Activated CD8-positive, alpha-beta memory T cell treated with anti-CD3 and anti-CD28 coated beads, Interleukin-2, amount 50 U/mL, for 24 hours (primary cell): ENCODE measurements at regions not wholly inside any gene's neighbourhood (a gene's known extent, or its start where the extent isn't known, plus 50 kb on each side); places are given as distances from the start of the nearest gene placed in this dataset.

ENCODE experiments used
- DNase-seq: peaks from one replicate; pipeline ENCODE4 v3.0.0-alpha.2; 2020; ENCODE audit errors: extremely low read depth

DNA sequence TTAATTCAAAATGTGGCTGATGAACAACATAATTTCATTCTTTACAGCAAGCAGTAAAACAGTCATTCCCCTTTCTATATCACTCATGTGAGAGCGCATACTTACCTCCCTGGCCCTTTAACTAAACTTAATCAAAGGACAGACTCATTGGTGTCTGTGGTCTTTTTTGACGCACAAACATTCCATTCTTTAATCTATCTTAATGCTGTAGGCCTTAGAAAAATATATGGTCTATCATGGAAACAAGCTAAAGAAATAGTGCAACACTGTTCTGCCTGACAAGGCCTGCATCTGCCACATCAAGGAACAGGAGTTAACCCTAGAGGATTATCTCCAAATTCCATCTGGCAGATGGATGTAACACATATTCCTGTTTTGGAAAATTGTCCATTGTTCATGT lies 878.1 kb downstream of the NLGN4Y start:
- DNase-seq = no peak

DNA sequence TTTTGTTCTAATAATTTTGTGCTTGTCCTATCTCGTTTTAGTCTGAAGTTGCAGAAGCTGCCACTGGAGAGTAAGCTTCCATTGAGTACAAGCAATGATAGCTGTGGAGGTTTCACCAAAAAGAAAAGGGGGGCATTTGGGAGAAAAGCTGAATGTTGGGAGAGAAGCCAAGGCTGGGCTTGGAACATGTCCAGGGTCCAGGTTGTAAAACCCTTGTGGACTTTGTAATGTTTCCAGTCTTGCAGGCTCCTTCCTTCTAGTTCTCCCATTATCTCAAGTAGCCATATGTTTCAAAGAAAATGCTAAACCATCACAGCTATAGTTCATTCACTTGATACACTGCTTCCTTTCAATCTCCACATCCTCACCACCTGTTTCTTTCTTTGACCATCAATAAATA lies 880.2 kb downstream of the NLGN4Y start:
- no peak for DNase-seq

DNA sequence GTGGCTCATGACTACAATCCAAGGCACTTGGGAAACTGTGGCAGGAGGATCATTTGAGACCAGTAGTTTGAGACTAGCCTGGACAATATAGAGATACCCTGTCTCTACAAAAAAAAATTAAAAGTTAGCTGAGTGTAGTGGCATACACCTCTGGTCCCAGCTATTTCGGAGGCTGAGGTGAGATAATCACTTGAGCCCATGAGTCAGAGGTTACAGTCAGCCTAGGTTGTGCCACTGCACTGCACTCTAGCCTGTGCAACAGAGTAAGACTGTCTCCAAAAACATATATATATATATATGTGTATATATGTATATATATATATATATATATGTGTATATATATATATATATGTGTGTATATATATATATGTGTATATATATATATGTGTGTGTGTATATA lies 890.8 kb downstream of the NLGN4Y start:
- DNase-seq = no peak

DNA sequence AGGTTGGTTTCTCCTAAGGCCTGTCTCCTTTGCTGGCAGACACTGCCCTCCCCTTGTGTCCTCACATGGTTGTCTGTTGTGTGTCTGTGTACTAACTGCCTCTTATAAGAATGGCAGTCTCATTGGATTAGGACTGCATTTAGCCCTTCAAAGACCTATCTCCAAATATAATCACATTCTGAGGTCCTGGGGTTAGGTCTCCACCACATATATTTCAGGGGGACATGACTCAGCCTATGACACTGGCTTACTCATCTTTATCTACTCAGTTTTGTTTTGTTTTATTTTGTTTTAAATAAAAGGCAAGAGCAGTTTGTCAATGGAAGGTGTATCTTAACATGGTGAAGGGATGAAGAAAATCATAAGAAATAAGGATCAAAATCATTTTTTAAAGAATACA lies 894.3 kb downstream of the NLGN4Y start:
- DNase-seq = no peak

DNA sequence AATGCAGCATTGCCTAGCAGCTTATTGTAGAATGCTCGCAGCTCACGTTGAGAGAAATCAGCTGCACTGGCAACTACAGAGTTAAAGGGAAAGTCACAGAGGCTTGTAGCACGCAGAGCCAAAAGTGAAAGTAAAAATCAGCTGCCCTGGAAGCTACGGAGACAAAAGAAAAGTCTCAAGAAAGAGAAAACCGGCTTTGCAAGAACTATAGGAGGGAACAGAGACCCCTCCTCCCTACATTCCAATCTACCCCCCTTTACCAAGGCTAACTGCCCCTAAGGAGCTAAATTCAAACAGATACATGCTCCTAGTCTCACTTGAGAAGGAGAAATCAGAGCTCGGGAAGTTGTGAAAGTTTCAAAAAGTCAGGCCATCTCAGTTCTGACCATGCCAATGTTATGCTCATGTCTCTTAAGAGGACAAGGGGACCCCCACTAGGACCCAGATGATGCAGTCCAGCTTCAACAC lies 900.4 kb downstream of the NLGN4Y start:
- no peak for DNase-seq

DNA sequence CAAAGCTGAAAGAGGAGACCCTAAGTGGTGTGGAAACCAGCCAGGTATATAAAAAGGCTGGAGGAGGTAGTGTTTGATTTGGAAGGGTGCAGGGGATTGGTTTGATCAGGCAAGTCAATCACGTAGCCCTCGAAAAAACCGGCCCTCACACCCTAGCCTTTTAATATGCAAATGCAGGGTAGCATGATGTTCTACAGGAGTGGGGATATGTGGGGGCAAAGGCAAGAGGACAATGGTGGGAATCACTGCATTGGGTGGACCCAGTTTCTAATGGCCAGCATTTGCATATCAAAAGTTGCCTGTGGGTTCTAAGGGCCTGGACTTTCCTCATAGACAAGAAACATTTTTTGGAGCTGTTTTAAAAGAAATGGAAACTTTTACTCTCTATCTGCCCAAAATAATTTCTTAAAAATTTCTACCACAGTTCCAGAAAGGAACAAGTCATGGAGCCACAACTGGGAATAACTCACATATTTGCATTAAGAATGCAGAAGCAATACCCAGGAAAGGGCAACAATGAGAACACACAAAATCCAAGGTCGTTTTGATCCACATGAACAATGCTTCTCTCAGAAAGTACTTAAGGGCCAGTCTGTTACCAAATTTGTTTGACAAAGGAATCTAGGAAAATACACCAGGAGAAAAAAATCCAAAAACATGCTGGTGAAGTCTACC lies 915.8 kb downstream of the NLGN4Y start:
- DNase-seq = no peak

DNA sequence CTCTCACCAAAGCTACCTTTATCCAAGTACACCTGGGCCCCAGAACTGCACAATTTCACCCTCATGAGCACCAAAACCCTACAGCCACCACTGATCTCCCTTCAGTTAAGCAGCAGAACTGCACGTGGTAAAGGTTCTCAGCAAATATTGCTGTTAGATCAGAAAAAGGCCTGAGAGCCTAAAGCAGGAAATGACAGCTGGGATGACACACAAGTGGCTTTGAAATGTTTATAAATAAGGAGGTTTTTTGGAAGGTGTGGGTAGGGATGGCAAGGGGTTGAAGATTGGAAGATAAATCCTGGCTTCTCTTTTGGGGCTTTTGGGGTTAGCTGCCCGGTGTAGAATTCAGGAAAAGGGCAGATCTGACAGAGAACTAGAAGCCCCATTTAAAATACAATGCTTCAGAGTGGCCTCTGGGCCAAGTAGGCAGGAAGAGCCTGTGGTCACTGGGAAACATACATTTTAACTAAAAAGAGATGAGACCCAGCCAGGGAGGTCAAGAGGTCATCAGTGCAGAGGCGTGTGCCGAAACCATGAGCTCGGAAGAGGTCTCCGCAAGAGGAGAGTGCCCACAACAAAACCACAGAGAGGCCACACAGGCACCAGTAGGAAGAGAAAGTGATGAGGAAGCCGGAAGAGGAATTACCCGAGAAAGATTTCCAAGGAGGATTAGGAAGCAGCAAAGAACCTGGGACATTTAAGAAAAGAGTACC lies 916.5 kb downstream of the NLGN4Y start:
- no peak for DNase-seq

DNA sequence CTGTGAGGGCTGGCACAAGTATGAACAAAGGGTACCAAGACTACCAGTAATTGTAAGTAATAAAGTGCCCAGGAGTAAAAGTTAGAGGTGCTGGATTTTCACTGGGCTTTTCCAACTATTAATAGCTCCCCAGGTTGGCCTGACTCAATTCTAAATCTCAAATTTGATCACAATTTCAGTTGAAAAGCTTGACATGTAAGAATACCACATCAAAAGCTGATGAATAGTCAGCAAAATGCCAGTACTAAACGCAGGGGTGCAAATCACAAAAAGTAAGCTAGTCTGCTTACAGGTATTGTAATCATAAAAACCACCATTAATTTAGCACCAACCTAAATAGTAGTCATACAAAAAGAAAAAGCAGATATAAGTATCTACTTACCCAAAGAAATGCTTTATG lies 917.5 kb downstream of the NLGN4Y start:
- no peak for DNase-seq

DNA sequence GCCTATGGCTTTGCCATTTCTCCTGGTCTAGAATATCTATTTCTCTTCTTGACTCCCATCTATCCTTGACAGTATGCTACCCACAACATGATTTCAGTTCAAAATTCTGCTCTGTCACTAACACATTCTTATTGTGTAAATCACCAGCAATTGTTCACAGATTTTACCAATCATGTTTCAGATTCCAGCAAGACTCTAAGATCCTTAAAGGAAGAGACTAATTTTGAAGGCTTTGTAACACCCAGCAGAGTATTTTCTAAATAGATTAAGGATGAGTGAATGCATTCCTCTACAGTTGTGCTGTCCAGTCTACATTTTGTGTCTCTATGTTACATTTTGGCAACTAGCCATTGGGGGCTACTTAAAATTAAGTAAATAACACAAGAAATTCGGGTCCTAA lies 921.5 kb downstream of the NLGN4Y start:
- DNase-seq = no peak

DNA sequence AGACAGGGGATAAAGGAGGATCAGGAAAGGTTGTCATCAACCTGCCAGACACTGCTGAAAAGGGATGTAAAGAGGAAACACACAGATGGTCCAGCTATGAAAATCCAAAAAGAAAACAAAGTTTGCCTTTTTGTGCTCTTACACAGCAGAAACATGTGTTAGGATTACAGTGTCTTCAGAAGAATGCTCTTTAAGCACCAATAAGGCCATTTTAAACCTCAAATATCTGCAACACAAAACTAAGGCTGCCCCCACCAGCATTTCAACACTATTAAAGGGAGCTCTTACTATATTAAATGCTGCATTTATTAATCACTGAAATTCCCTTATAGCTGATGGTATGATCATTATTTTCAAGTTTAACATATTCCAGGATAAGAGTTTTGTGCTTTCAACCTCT lies 922.5 kb downstream of the NLGN4Y start:
- no peak for DNase-seq

DNA sequence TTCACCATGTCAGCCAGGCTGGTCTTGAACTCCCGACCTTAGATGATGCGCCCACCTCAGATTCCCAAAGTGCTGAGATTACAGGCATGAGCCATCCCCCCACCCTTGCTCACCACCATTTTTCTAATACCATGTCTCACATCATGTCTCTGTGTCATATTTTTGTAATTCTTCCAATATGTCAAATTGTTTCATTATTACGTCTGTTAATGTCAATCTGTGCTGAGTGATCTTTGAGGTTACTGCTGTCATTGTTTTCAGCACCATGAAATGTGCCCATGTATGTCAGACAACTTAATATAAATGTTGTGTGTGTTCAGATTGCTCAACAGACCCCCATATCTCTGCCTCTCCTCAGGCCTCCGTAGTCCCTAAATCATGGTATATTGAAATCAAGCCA lies 923.6 kb downstream of the NLGN4Y start:
- no peak for DNase-seq

DNA sequence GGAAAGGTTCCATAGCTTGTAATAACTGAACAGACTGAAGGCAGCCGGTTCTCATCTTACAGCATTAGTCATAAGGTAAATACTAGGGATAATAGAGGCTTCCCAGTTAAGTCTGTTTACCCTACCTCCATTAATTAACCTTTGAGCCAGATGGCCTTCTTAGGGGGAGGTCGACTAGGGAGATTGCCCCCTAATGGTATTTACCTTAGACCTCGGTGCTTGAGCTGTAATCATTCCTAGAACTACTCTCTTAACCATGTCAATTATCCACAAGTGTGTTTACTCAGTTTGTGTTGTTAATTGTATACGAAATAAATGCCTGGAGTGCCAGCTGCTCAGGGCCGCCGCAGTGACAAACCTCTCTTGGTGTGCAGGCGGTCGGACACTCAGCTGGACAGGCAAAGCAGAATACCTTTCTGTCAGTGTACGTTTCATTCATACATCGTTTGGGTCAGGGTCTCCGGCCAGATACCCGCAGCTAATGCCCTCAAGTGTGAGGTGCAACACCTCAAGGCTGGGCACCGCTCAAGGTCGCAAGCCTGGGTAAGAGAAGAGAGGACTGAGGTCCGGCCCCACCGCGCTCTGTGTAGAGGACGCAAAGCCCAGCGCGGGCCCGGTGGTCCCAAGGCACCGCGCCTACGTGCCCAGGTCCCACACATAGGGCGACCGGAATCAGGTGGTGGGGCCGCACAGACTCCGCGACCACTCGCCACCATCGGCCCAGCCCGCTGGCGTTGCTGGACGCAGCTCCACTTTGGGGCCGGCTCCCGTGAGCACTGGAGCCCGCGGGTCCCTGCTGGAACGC lies 931.0 kb downstream of the NLGN4Y start:
- no peak for DNase-seq

DNA sequence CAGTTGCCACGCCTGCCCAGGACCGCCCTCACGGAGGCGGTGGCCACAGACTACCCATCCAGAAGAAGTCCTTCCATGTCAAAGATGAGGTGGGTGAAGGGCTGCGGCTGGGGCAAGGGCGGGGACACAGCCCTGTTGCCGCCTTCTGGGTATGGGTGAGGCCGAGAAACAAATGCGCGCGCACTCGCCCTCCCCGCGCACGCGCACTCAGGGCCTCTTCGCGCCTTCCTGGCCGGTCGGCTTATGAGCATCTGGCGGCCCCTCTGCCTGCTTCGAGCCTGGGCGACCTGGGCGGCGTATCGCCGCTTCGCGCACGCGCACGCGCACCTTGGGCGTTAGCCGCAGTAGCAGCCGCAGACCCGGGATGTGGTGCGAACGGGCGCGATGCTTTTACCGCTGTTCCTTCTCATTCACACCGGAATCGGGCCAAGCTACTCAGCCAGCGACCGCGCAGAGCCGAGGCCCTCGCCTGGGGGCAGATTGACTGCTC lies 931.7 kb downstream of the NLGN4Y start:
- DNase-seq = peak; percentile 27

DNA sequence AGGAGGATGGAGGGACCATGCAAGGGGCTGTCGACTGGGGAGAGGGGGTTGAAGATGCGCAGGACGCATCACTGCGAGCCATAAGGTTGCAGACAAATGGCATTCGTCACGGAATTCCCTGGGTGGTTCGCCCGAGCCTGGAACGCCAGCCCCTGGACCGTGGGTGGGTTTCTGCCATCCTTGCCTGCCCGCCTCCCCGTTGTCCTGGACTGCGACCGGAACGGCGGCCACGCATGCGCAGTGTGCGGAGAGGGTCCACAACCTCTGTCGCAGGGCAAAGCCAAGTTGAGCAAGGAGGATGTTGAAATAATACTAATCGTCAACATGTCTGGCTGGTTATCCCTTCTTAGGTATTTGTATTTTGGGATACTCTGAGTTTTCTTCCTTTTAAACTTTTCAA lies 932.2 kb downstream of the NLGN4Y start:
- no peak for DNase-seq

DNA sequence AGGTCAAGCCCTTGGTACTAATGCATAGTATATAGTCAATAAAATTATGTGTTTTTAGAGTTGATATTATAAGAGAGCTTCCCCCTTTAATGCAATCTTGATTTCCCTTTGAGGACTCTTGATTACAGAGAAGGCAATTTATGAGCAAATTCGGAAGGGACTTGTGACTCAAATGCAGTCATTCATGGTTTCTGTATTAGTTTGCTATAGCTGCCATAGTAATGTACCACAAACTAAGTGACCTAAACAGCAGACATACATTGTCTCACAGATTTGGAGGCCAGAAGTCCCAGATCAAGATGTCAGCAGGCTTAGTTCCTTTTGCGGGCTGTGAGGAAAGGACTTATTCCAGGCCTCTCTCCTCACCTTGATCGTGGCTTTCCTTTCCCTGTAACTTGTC lies 933.4 kb downstream of the NLGN4Y start:
- DNase-seq = no peak

DNA sequence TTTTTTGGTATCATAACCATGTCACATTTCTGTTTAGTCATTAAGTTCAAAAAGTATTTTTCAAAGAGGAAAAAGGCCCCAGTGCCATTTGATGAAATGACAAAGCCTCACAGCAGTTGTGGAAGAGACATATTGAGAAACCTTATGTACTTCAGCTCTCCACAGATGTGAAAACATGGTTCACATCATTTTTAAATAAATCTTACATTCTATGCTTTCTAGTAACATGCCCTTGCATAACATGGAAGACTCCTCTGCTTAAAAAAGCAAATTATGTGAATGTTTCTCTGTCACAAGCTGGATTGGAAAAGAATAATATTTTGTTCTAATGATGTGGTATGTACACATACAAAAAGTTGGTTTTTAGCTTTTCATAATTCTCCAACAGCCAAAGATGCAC lies 934.1 kb downstream of the NLGN4Y start:
- DNase-seq = no peak

DNA sequence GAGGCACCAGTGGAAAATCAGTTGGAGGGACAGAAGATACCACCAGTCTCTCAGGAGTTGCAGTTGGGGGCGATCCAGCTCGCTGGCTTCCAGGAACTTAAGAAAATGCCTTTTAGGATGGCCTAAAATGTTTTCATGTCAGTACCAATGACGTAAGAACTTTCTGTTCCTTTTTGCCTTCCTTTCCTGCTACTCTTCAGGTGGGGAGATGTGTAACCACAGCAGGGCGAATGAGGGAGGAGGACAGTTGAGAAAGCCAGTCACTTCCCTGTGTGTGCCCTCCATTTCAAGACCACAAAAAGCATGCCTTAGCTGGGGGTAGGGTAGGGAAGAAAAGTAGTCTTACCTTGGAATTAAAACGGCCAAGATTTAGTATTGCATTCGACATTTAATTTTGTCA lies 941.6 kb downstream of the NLGN4Y start:
- no peak for DNase-seq

DNA sequence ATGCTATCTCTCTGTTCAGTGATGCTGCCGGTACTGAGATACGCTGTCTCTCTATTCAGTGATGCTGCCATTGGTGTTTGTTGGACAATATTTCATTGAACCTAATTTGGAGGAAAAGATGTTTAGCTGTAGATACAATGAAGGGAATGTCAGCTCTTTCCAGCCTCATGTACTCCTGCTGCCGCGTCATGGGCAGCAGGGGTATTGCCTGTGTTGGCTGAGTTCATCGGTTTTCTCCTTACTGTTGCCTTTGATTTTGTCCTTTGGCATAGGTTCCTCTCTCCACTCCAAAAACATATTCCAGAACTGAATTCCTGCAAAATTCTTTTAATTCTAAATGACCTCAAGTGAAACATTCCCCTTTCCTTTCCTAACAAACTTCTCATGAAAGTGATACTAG lies 942.6 kb downstream of the NLGN4Y start:
- no peak for DNase-seq

DNA sequence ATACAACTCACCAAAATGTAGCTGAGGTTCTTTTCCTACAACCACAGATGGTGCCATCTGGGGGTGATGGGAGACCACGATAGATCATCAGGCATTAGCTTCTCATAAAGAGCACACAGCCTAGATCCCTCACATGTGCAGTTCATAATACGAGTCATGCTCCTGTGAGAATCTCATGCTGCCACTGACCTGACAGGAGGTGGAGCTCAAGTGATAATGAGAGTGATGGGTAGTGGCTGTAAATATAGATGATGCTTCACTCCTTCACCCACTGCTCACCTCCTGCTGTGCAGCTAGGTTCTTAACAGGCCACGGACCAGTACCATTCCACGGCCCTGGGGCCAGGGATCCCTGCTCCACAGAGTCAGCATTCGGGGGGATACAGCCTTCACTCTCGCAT lies 943.8 kb downstream of the NLGN4Y start:
- no peak for DNase-seq

DNA sequence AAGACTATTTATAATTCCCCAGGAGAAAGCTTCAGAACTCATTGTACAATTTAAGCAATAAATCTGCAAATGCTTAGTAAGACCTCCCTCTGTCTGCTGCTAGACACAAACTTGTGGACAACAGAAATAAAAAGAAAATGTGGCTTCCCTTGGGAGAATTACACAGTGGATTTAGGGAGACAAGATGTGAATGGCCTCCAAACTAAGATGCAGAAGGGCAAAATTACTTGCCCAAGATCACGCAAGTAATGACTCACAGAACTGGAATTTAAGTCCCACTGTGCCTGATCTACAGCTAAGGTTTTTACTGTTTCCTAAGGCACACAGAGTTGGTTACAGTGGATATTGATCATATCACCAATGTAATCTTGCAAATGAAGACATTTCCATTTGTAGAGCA lies 947.0 kb downstream of the NLGN4Y start:
- no peak for DNase-seq

DNA sequence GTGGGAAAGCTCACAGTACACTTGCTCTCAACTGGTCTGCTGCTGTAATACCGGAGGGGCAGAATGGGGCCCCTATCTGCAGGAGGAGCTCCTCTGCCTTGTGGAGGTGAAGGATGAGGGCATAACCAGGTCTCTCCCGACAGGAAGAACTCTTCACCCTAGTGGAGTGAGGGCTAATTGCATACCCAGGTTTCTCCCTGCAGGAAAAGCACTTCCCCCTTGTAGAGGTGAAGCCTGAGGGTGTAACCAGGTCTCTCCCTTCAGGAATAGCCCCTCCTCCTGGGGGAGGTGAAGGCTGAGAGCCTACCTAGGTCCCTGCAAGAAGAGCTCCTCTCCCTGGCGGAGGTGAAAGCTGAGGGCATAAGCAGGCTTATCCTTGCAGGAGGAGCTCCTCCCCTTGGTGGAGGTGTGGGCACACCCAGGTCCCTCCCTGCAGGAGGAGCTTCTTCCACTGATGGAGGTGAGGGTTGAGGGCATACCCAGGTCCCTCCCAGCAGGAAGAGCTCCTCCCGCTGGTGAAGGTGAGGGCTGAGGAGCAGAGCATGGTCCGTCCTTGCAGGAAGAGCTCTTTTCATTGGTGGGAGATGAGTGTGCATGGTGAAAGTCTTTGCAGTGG lies 954.1 kb downstream of the NLGN4Y start:
- DNase-seq = no peak

DNA sequence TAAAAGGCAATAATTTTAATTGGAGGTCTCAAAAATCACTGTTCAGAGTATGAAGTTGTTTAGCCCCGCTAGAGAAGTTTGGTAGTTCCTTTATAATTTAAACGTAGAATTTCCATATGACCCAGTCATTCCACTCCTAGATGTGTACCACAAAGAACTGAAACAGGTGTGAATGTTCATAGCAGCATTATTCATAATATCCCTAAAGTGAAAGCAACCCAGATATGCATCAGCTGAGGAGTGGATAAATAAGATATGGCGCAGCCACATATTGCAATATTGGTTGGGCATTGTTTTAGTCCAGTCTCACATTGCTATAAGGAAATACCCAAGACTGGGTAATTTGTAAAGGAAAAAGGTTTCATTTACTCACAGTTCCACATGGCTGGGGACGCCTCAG lies 976.2 kb downstream of the NLGN4Y start:
- DNase-seq = no peak
